KMS-11 (cell line): ENCODE measurements at regions not wholly inside any gene's neighbourhood (a gene's known extent, or its start where the extent isn't known, plus 50 kb on each side); places are given as distances from the start of the nearest gene placed in this dataset.
"Not testable (repeated sequence)": the region's sequence is repeated elsewhere in the genome, so short reads cannot be mapped to it uniquely, and the experiment has no call there.

ENCODE experiments used
- H2AFZ ChIP-seq: fragments of 200-600 bp; sonication (generic); 2 replicates; pipeline ENCODE4 v1.6.1; 2016; ENCODE audit warnings: antibody characterized with exemption, mixed run types, low read depth
- H3K27ac ChIP-seq: fragments of 200-600 bp; sonication (generic); 2 replicates; pipeline ENCODE4 v1.6.1; 2016; ENCODE audit warnings: mild to moderate bottlenecking, mixed run types
- H3K27me3 ChIP-seq: fragments of 200-600 bp; sonication (generic); 2 replicates; pipeline ENCODE4 v1.6.1; 2017; ENCODE audit warnings: mild to moderate bottlenecking, low read depth, mixed run types, moderate library complexity; ENCODE audit not compliant: insufficient read depth
- H3K36me3 ChIP-seq: fragments of 200-600 bp; sonication (generic); 2 replicates; pipeline ENCODE4 v1.6.1; 2017; ENCODE audit warnings: mild to moderate bottlenecking, mixed run types; ENCODE audit not compliant: insufficient read depth
- H3K4me1 ChIP-seq: fragments of 200-600 bp; sonication (generic); 2 replicates; pipeline ENCODE4 v1.6.1; 2016; ENCODE audit warnings: mild to moderate bottlenecking, low read depth, mixed run types; ENCODE audit not compliant: poor library complexity, severe bottlenecking
- H3K4me2 ChIP-seq: fragments of 200-600 bp; sonication (generic); 2 replicates; pipeline ENCODE4 v1.7.0; 2016; ENCODE audit warnings: mild to moderate bottlenecking, mixed run types
- H3K4me3 ChIP-seq: fragments of 200-600 bp; sonication (generic); IDR thresholded peaks from 2 replicates; pipeline ENCODE4 v1.6.1; 2017; ENCODE audit warnings: low read depth, low read length, mixed read lengths; ENCODE audit not compliant: insufficient read depth
- H3K79me2 ChIP-seq: fragments of 200-600 bp; sonication (generic); 2 replicates; pipeline ENCODE4 v1.6.1; 2016; ENCODE audit warnings: low read depth, mixed run types; ENCODE audit not compliant: insufficient read depth
- H3K9ac ChIP-seq: fragments of 200-600 bp; sonication (generic); 2 replicates; pipeline ENCODE4 v1.6.1; 2016; ENCODE audit warnings: mild to moderate bottlenecking, mixed run types
- H4K20me1 ChIP-seq: fragments of 200-600 bp; sonication (generic); 2 replicates; pipeline ENCODE4 v1.6.1; 2016; ENCODE audit warnings: mild to moderate bottlenecking, mixed run types; ENCODE audit not compliant: insufficient read depth
- TF ChIP-seq, protein P1 (sequence below): fragments of 200-600 bp; sonication (generic); conservative IDR thresholded peaks from 2 replicates; pipeline ENCODE4 v1.6.1; 2017; ENCODE audit warnings: low read depth, mild to moderate bottlenecking, antibody characterized with exemption, low read length, moderate library complexity, mixed read lengths

GRCh38 chr3:193922034-193922774, 213.7 kb upstream of the HES1 start:
- H3K9ac ChIP-seq, result no peak overlapping the region
- no peaks in the 10 kb centered on the region for H3K27me3 ChIP-seq
- no peaks in the 10 kb centered on the region for H3K36me3 ChIP-seq
- TF ChIP-seq, protein P1, sequence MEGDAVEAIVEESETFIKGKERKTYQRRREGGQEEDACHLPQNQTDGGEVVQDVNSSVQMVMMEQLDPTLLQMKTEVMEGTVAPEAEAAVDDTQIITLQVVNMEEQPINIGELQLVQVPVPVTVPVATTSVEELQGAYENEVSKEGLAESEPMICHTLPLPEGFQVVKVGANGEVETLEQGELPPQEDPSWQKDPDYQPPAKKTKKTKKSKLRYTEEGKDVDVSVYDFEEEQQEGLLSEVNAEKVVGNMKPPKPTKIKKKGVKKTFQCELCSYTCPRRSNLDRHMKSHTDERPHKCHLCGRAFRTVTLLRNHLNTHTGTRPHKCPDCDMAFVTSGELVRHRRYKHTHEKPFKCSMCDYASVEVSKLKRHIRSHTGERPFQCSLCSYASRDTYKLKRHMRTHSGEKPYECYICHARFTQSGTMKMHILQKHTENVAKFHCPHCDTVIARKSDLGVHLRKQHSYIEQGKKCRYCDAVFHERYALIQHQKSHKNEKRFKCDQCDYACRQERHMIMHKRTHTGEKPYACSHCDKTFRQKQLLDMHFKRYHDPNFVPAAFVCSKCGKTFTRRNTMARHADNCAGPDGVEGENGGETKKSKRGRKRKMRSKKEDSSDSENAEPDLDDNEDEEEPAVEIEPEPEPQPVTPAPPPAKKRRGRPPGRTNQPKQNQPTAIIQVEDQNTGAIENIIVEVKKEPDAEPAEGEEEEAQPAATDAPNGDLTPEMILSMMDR, result no peak
- H3K4me1 ChIP-seq, result no peaks in the 10 kb centered on the region
- no peaks in the 10 kb centered on the region for H4K20me1 ChIP-seq
- H2AFZ ChIP-seq, result no peak overlapping the region
- H3K27ac ChIP-seq, result no peak overlapping the region
- no peaks in the 10 kb centered on the region for H3K79me2 ChIP-seq
- H3K4me3 ChIP-seq, result no peak overlapping the region
- H3K4me2 ChIP-seq, result no peak overlapping the region

DNA sequence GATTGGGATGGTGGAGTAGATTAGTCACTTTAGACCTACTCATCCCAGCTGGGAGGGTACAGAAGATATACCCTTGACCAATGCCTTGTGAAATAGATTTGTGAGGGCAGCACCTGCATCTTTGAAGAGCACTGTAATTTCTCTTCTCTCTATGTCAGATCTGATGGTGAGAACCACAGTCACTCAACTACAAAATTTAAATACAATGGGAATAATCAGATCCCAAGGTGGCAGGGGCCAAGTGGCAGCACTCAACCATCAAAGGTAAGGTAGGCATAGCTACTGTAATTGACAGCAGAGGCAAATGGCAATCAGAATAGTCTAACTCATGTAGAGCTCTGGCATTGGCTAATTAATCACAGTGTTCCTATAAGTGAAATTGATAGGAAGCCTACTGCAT, 212.0 kb upstream of the HES1 start:
- not testable (repeated sequence) for H3K4me1 ChIP-seq, H3K27ac ChIP-seq, H3K4me3 ChIP-seq, H2AFZ ChIP-seq, H4K20me1 ChIP-seq, H3K9ac ChIP-seq, H3K79me2 ChIP-seq, H3K4me2 ChIP-seq, H3K36me3 ChIP-seq, H3K27me3 ChIP-seq

GRCh38 chr3:193926071-193926470, 209.9 kb upstream of the HES1 start:
- H3K4me2 ChIP-seq, H3K27me3 ChIP-seq, H4K20me1 ChIP-seq, H2AFZ ChIP-seq, H3K4me3 ChIP-seq, H3K27ac ChIP-seq, H3K36me3 ChIP-seq, H3K9ac ChIP-seq, H3K4me1 ChIP-seq, H3K79me2 ChIP-seq: not testable (repeated sequence)

GRCh38 chr3:193927413-193928206, 208.3 kb upstream of the HES1 start:
- not testable (repeated sequence) for H3K9ac ChIP-seq, H4K20me1 ChIP-seq, H3K4me3 ChIP-seq, H3K27me3 ChIP-seq, H3K4me2 ChIP-seq, H3K4me1 ChIP-seq, H3K27ac ChIP-seq, H3K36me3 ChIP-seq, H3K79me2 ChIP-seq, H2AFZ ChIP-seq

DNA sequence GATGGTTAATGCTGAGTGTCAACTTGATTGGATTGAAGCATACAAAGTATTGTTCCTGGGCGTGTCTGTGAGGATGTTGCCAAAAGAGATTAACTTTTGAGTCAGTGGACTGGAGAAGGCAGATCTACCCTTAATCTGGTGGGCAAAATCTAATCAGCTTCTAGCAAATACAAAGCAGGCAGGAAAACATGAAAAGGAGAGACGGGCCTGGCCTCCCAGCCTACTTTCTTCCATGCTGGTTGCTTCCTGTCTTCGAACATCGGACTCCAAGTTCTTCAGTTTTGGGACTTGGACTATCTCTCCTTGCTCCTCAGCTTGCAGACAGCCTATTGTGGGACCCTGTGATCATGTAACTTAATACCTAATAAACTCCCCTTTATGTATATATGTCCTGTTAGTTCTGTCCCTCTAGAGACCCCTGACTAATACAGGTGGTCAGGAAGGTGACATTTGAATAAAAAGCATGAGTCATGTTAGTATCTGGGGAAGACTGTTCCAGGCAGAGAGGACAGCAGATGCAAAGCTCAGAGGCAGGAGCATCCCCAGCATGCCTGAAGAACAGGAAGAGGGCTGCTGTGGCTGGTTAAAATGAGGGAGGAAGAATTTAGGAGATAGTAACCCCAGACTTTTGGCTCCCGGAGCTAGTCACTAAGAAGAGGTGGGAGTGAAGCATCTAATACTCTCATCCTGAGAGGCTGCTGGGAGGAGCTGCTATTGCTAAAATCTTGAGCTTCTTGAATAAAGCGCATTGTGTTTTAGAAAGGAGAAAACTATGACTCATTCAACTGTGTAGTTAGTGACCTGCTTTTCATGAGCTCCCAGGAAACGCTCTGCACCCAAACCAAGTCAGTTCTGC, 207.4 kb upstream of the HES1 start:
- Histone ChIP-seq H2AFZ (no peak overlapping the region), H3K36me3 (no peaks in the 10 kb centered on the region), H3K27ac (no peak overlapping the region), H3K9ac (no peak overlapping the region), H3K27me3 (no peaks in the 10 kb centered on the region), H3K79me2 (no peaks in the 10 kb centered on the region), H4K20me1 (no peaks in the 10 kb centered on the region), H3K4me1 (no peaks in the 10 kb centered on the region), H3K4me3 (no peak overlapping the region), H3K4me2 (no peak overlapping the region)
- TF ChIP-seq, protein P1, result no peak
